Stimulated activated CD4-positive, alpha-beta T cell treated with anti-CD3 and anti-CD28 coated beads, Interleukin-4, amount 100 ng/mL, for 48 hours (primary cell): ENCODE measurements at regions not wholly inside any gene's neighbourhood (a gene's known extent, or its start where the extent isn't known, plus 50 kb on each side); places are given as distances from the start of the nearest gene placed in this dataset.

Experiments
- DNase-seq, 2 donors: peaks; one replicate each; pipeline ENCODE4 v3.0.0-alpha.2; 2020; ENCODE audit warnings: low read depth in 2 of 2

DNA sequence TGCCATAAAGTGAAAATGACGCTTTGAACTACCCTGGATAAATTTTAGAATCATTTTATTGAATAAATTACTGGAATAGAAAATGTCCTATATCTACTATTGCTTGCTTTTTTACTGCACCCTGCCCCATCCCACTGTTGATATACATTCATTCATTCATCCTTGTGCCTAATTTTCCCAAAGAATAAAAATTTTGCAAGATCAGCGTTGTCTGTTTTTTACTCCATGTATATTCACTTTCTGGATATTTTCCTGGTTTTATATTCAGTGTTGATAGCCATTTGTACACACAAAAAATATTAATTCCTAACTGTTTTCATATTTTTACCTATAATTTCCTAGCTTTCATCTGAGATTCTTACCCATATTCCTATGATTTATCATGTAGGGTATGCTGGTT, 262.9 kb upstream of the MAGI2 start:
- no peak for DNase-seq

DNA sequence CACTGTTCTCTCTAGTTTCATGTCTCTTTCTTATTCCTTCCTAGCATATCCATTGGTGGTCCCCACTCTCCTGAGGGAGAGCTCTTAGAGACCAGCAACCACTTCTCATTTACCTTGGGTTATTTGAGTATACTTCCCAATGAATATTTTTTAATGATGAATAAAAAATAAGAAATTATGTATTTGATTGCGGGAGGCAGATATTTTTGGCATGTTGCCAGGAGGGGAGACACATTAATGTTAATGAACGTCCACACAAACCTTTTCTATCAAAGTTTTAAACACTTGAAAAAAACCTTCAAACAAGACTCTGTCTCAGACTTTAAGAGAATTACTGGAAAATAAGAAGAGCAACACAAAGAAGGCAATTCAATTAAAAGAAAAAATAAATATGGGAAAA, 260.6 kb upstream of the MAGI2 start:
- DNase-seq, result no peak

GRCh38 chr7:79713276-79713675, 259.8 kb upstream of the MAGI2 start:
- DNase-seq, result no peak

DNA sequence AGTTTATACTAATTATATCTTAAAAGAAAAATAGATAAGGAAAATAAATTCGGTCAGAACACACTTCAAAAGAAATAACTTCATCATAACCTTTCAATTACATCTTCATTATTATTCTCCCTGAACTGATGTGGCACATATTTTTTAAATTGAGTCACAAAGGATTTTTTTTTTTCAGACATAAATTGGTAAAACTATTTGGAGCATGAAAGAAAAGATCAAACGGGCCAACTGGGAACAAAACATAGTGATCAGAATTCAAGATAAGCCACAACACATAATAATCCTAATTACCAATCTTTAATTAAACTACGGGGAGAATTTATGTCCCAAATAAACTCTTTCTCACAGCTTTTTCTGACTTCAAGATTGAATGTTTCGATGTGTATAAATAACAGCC, 258.2 kb upstream of the MAGI2 start:
- no peak for DNase-seq

DNA sequence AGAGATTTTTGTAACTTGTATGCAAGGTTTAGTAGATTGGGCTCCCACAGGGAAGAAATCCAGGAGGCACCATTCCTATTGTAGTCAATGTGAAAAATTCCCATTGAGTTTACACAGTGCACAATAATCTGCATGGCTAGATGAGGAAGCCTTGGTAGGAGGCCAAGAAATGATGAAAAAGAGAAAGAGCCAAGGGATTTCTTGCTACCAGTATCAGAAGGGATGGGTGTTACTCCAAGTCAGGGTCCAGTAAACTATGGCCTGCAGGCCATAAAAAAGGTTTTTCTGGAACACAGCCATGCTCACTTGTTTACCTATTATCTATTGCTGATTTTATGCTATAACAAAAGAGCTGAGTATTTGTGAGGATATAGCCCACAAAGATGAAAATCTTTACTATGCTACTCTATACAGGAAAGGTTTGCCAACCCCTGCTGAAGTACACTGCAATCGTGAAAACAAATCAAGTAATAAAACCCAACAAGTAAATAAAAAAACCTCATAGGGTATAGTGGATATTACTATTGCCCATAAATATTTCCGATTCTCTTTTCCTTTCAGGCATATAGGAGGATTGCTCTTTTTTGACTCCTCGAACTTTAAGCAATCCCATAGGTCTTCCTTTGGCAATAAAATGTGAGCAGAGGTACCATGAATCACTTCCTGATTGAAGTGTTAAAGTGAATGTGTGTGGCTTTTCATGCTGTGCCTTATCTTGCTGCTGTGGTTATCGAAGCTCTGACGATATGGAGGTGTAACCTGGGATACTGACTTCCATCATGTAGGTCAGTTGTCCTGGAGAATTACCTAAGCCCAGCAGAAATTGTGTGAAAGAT, 256.3 kb upstream of the MAGI2 start:
- DNase-seq, result no peak

GRCh38 chr7:79702116-79702515, 248.6 kb upstream of the MAGI2 start:
- DNase-seq, result no peak

DNA sequence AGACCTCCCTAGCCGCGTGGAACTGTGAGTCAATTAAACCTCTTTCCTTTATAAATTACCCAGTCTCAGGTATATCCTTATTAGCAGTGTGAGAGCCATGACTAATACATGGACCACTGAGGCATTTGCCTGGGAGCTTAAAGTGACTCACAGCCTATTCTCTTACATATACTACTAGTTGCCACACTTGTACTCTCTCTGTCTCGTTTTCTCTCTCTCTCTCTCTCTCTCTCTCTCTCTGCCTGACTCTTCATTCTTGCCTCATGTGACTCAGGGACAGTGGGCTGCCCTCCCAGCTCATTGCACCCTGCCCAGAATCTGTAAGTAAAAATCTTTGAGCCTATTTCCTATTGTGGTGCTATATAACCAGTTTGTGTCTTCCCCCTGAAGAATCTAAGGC, 238.5 kb upstream of the MAGI2 start:
- no peak for DNase-seq

DNA sequence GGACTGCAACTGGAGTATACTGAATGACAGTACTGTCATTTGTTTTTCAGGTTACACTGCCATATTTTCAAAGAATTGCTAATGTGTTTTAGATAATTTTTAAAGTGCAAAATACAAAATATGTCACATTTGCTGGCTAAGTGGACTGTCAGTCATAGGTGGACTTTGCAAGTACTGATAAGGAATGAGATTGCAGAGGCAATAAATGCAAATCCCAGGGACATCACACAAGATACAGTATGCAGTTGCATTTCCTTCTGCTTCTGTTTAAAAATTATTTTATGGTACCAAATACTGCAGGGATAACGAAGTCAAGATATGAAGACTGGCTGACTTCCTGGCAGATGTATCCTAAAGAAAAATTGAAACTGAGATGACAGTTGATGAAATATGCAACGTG, 237.6 kb upstream of the MAGI2 start:
- DNase-seq, result no peak

- no peak for DNase-seq
Observed at GRCh38 chr7:79684384-79684783, 230.9 kb upstream of the MAGI2 start.

DNA sequence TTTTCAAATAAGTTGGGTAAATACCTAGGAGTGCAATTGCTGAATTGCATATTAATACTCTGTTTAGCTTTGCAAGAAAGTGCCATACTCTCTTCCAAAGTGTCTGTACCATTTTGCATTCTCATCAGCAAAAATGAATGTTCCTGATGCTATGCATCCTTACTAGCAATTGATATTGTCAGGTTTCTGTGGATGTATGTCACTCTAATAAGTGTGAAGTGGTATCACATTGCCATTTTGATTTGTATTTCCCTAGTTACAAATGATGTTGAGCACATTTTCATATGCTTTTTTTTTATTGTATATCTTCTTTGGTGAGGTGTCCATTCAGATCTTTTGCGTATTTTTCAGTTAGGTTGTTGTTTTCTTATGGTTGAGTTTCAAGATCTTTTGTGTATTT, 230.4 kb upstream of the MAGI2 start:
- no peak for DNase-seq

DNA sequence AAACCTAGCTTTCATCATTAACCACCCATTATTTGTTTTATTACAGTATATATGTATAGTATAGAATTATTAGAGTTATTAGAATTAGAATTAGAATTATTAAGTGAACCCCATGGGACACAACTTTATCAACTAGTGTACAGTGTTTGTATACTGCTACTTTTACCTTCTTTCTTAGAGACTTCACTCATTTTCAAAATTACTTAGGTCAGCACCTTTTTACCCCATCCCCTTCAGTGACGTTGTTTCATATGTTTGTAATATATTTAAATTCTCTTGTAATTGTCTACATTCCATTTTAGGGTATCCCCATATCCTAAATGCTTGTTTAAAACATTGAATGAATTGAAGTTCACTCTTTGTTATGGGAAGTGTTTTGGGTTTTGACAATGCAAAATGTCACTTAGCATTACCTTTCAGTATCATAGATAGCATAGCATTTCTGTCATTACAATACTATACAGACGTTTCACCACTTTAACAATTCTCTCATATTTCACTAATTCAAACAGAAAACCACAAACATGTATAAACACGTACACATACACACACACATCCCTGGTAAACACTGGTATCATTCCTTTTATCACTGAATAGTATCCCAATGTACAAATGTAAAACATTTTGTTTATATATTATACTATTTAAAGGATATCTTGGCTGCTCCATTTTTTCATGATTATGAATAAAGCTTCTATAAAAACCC, 229.9 kb upstream of the MAGI2 start:
- DNase-seq, result no peak

GRCh38 chr7:79681454-79681853, 228.0 kb upstream of the MAGI2 start:
- no peak for DNase-seq

DNA sequence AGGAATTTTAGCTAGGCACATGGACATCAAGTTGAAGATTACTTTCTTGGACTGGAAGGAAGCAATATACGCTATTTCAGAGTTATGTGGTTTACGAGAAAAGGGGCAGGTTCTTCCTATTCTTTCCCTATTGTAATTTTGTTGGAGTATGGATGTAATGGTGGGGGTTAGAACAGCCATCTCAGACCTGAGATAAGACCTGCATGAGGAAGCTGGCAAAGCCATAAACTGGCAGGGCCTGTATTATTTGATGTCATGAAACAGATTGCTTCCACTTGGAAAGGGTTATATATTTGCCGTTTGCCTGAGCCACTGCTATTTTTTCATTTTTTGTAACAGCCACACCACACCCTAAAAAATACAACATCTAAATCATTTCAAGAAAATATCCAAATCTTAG, 220.5 kb upstream of the MAGI2 start:
- DNase-seq, result no peak

DNA sequence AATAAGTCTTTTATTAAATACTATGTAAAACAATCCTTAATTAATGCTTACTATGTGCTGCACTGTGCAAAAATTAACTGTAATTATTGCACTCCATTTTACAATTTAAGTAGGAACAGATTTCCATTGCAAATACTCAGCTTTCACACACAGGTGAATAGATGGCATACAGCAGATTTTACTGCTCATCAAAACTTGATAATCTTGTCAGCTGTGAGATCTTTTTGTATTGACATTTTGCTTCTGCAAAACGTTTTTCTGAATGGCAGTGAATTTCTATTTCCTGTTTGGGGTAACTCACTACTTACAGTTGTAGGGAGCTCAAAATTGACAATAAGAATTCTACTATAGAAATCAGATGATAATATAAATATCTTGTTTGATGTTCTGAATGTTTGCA, 220.0 kb upstream of the MAGI2 start:
- DNase-seq, result no peak

DNA sequence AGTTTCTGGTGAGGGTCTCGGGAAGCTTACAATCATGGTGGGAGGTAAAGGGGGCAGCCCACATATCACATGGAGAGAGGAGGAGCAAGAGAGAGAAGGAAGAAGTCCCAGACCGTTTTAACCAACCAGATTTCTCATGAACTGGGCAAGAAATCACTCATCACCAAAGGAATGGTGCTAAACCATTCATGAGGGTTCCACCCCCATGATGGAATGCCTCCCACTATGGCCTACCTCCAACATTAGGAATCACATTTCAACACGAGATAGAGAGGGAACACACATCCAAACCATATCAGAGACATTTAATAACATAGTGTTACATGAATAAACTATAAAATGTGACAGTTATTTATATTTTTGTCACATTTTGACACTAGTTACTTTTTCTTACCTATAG, 214.8 kb upstream of the MAGI2 start:
- DNase-seq, result no peak

DNA sequence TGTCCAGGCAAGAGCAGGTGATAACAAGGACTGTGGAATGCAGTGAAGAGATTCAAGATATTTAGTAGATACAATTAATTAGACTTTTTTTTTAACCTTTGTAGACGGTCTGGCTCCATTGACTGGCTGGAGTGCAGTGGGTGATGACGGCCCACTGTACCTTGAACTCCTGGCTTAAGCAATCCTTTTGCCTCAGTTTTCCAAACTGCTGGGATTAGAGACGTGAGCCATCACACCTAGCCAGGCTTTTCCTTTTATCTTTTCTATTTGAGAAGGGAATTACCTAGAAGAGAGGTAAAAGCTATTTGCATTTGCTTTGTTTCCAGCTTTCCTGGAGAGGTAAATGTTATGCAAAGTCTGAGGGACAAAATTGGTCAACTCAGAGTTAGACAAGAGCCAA, 213.0 kb upstream of the MAGI2 start:
- DNase-seq, result no peak

GRCh38 chr7:79664884-79665676, 211.6 kb upstream of the MAGI2 start:
- no peak for DNase-seq

DNA sequence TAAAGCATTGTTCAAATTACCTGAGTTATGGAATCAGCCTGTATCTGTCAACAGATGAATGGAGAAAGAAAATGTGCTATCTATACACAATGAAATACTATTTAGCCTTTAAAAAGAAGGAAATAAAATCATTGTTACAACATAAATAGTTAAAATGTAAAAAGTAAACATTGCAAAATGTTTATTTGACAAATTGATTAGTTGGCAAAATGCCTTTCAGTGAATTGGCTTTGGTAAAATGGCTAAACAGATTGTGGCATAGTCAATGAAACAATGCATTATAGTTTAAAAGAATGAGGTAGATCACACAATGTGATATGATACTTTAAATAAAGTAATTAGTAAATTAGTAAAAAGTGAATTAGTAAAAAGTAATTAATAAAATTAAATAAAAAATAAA, 204.8 kb upstream of the MAGI2 start:
- no peak for DNase-seq

GRCh38 chr7:79653136-79653631, 199.7 kb upstream of the MAGI2 start:
- DNase-seq, result no peak

- DNase-seq, result no peak
Observed at GRCh38 chr7:79652619-79653018, 199.2 kb upstream of the MAGI2 start.

DNA sequence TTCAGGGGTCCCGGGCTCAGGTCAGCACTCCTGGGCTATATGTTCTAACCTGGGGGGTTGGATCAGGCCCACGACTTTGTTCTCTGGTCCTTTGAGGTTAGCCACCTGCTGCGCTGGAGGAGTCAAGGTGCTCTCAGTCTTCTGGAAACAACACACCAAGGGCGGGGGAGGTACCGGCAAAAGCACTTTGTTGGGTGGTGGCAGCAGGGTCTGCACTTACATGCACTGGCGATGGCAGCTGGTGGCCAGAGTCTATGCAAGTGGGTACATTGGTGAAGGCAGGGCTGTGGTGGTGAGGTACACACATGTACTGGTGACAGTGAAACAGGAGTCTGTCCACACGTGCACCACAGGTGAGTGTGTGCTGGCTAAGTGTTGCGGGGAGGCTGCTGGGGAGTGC, 194.2 kb upstream of the MAGI2 start:
- no peak for DNase-seq

DNA sequence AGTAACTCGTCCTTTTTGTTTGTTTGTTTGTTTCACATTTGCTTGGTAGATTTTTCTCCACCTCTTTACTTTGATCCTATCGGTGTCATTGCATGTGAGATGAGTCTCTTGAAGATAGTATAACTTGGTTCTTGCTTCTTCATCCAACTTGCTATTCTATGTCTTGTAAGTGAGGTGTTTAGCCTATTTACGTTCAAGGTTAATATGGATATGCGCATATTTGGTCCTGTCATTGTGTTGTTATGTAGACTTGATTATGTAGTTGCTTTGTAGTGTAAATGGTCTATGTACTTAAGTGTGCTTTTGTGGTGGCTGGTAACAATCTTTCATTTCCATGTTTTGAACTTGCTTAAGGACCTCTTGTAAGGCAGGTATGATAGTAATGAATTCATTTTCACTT, 192.8 kb upstream of the MAGI2 start:
- no peak for DNase-seq

DNA sequence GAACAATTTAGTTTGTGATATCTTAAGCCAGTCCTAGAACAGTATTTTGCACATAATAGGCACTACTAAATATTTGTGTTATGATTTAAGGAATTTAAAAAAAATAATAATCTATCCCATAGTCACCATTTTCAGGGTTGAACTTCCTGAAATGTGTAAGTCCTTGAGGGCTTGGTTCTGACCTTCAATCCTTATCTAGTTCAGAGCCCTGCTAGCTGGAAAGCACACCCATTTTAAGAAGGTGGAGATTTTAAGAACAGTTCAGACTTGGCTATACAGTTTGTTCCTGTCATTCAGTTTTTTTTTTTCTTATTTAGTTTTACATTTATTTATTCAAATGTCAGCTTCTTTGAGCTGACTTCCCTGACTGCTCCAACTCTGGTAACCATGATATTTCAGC, 183.4 kb upstream of the MAGI2 start:
- no peak for DNase-seq
